SK-N-SH (cell line): ENCODE measurements at regions not wholly inside any gene's neighbourhood (a gene's known extent, or its start where the extent isn't known, plus 50 kb on each side); places are given as distances from the start of the nearest gene placed in this dataset.
"Not testable (repeated sequence)": the region's sequence is repeated elsewhere in the genome, so short reads cannot be mapped to it uniquely, and the experiment has no call there.

Source experiments
- CTCF ChIA-PET: fragments of 300-600, 350-600 bp; formaldehyde crosslinking; extraction: SDS; loops from one replicate; lab custom pipeline; 2021; lab: Yijun Ruan, JAX
- POLR2A ChIA-PET: fragments of 350-600 bp; sonication (Branson Sonifier 250); formaldehyde crosslinking; extraction: SDS; loops from one replicate; lab custom pipeline; 2020; ENCODE audit warnings: antibody characterized with exemption, inconsistent platforms; lab: Yijun Ruan, JAX
- DNase-seq: peaks from one replicate; pipeline ENCODE4 v3.0.0; 2012
- H2AFZ ChIP-seq: fragments of 200-600 bp; sonication (generic); 2 replicates; pipeline ENCODE4 v1.8.1; 2016; ENCODE audit warnings: antibody characterized with exemption, mild to moderate bottlenecking, low read depth
- H3F3A ChIP-seq: fragments of 200-600 bp; sonication (generic); replicated peaks from 2 replicates; pipeline ENCODE3; 2016; ENCODE audit warnings: antibody characterized with exemption, mild to moderate bottlenecking; ENCODE audit not compliant: insufficient read depth
- H3K27ac ChIP-seq, 2 experiments: fragments of 200-500 bp in 1 of 2; fragments of 200-600 bp in 1 of 2; sonication (Bioruptor generic) in 1 of 2; sonication (generic), shearing (Covaris generic) in 1 of 2; 2 replicates each; pipeline versions ENCODE4 v1.5.1 to v1.6.1; 2014 to 2016; ENCODE audit warnings: low read depth in 2 of 2, inconsistent platforms in 1 of 2, low read length in 1 of 2, mild to moderate bottlenecking in 1 of 2, mixed read lengths in 1 of 2
- H3K27me3 ChIP-seq: fragments of 200-600 bp; sonication (generic), shearing (Covaris generic); 2 replicates; pipeline ENCODE4 v1.6.1; 2016; ENCODE audit warnings: mixed run types; ENCODE audit not compliant: insufficient read depth
- H3K36me3 ChIP-seq, 2 experiments: fragments of 200-500 bp in 1 of 2; fragments of 200-600 bp in 1 of 2; sonication (Bioruptor generic) in 1 of 2; sonication (generic) in 1 of 2; replicated peaks in 1 of 2; 2 replicates each; pipeline versions ENCODE3 to v1.5.1; 2014 to 2016; ENCODE audit warnings: low read length in 1 of 2, mild to moderate bottlenecking in 1 of 2; ENCODE audit not compliant: insufficient read depth in 2 of 2, control insufficient read depth in 1 of 2
- H3K4me1 ChIP-seq, 2 experiments: fragments of 200-500 bp in 1 of 2; fragments of 200-600 bp in 1 of 2; sonication (Bioruptor generic) in 1 of 2; sonication (generic), shearing (Covaris generic) in 1 of 2; 2 replicates each; pipeline versions ENCODE4 v1.5.1 to v1.6.1; 2014 to 2016; ENCODE audit warnings: low read depth in 1 of 2, low read length in 1 of 2, mixed run types in 1 of 2; ENCODE audit not compliant: insufficient read depth in 2 of 2, control insufficient read depth in 1 of 2
- H3K4me2 ChIP-seq: fragments of 200-600 bp; sonication (generic), shearing (Covaris generic); 2 replicates; pipeline ENCODE4 v1.6.1; 2017; ENCODE audit warnings: mixed run types
- H3K4me3 ChIP-seq, 2 experiments: fragments of 200-500 bp in 1 of 2; fragments of 200-600 bp in 1 of 2; sonication (Bioruptor generic) in 1 of 2; sonication (generic), shearing (Covaris generic) in 1 of 2; 2 replicates each; pipeline versions ENCODE4 v1.5.1 to v1.8.1; 2014 to 2016; ENCODE audit warnings: low read depth in 2 of 2, inconsistent platforms in 1 of 2, low read length in 1 of 2, mild to moderate bottlenecking in 1 of 2, mixed read lengths in 1 of 2, moderate library complexity in 1 of 2
- H3K79me2 ChIP-seq: fragments of 200-600 bp; sonication (generic); 2 replicates; pipeline ENCODE4 v1.8.1; 2017; ENCODE audit warnings: mild to moderate bottlenecking; ENCODE audit not compliant: insufficient read depth
- H3K9ac ChIP-seq: fragments of 200-600 bp; sonication (generic); 2 replicates; pipeline ENCODE4 v1.6.1; 2017; ENCODE audit warnings: mixed run types
- H3K9me2 ChIP-seq: fragments of 200-600 bp; sonication (generic); 2 replicates; pipeline ENCODE4 v1.6.1; 2017; ENCODE audit warnings: mixed run types
- H3K9me3 ChIP-seq: fragments of 200-600 bp; sonication (generic); 2 replicates; pipeline ENCODE4 v1.6.1; 2017; ENCODE audit warnings: mixed run types, mild to moderate bottlenecking, moderate library complexity
- H4K20me1 ChIP-seq: fragments of 200-600 bp; sonication (generic); 2 replicates; pipeline ENCODE4 v1.6.1; 2017; ENCODE audit warnings: mild to moderate bottlenecking, mixed run types; ENCODE audit not compliant: insufficient read depth
- WGBS: methylation state at CpG from one replicate; pipeline ENCODE4 v1.1.6; 2017; ENCODE audit warnings: low lambda C conversion rate; 5-methylcytosine and 5-hydroxymethylcytosine counted together

GRCh38 chr7:128561116-128561722, 84.7 kb downstream of the METTL2B start:
- CTCF ChIA-PET, H3K4me3 ChIP-seq, H3K4me2 ChIP-seq, H3K27me3 ChIP-seq, H3K4me1 ChIP-seq, POLR2A ChIA-PET, DNase-seq, H3K9me2 ChIP-seq, H3K9ac ChIP-seq, H3K27ac ChIP-seq, H3K9me3 ChIP-seq, H3F3A ChIP-seq, H2AFZ ChIP-seq: not testable (repeated sequence)
- peaks cover 98% of the 10 kb centered on the region for H3K79me2 ChIP-seq
- peaks cover 0 to 26% of the 10 kb centered on the region in 2 experiments for H3K36me3 ChIP-seq
- WGBS = 81% methylated on average over 3 of the region's 4 CpGs
- peaks cover 89% of the 10 kb centered on the region for H4K20me1 ChIP-seq

GRCh38 chr7:128562795-128563194, 86.2 kb downstream of the METTL2B start:
- 100% methylated on average over 5 of the region's 5 CpGs for WGBS
- H3K27ac ChIP-seq, H3K4me2 ChIP-seq, H3K9me2 ChIP-seq, H3K4me1 ChIP-seq, H2AFZ ChIP-seq, H3K9ac ChIP-seq, H3K4me3 ChIP-seq, CTCF ChIA-PET, H3K27me3 ChIP-seq, DNase-seq, POLR2A ChIA-PET, H3K9me3 ChIP-seq: not testable (repeated sequence)
- Histone ChIP-seq H3F3A (peaks cover 12% of the 10 kb centered on the region), H3K79me2 (peaks cover 96% of the 10 kb centered on the region), H4K20me1 (peaks cover 90% of the 10 kb centered on the region), H3K36me3 (peaks cover 0 to 23% of the 10 kb centered on the region in 2 experiments)

- Histone ChIP-seq H3K79me2 (peaks cover 96% of the 10 kb centered on the region), H4K20me1 (peaks cover 89% of the 10 kb centered on the region), H3F3A (peaks cover 12% of the 10 kb centered on the region), H3K36me3 (peaks cover 0 to 15% of the 10 kb centered on the region in 2 experiments)
- H3K9me3 ChIP-seq, H3K4me1 ChIP-seq, H3K9me2 ChIP-seq, H3K4me2 ChIP-seq, POLR2A ChIA-PET, H3K27ac ChIP-seq, H2AFZ ChIP-seq, H3K4me3 ChIP-seq, H3K27me3 ChIP-seq, CTCF ChIA-PET, DNase-seq, H3K9ac ChIP-seq: not testable (repeated sequence)
- WGBS = 89% methylated on average over 2 of the region's 2 CpGs
Observed at GRCh38 chr7:128564123-128564700, 87.7 kb downstream of the METTL2B start.

- H2AFZ ChIP-seq, H3K9me2 ChIP-seq, DNase-seq, H3K4me1 ChIP-seq, H3K27me3 ChIP-seq, CTCF ChIA-PET, H3K9me3 ChIP-seq, H3K4me2 ChIP-seq, H3K9ac ChIP-seq, H3K27ac ChIP-seq, H3K4me3 ChIP-seq, POLR2A ChIA-PET: not testable (repeated sequence)
- H3F3A ChIP-seq = peaks cover 12% of the 10 kb centered on the region
- peaks cover 85% of the 10 kb centered on the region for H4K20me1 ChIP-seq
- peaks cover 0 to 21% of the 10 kb centered on the region in 2 experiments for H3K36me3 ChIP-seq
- WGBS = 93% methylated on average over 4 of the region's 4 CpGs
- peaks cover 96% of the 10 kb centered on the region for H3K79me2 ChIP-seq
Observed at GRCh38 chr7:128564932-128565864, 88.7 kb downstream of the METTL2B start.

- H3K9me2 ChIP-seq, H3K9me3 ChIP-seq, H3K4me2 ChIP-seq, H3K4me1 ChIP-seq, DNase-seq, POLR2A ChIA-PET, H3K27ac ChIP-seq, H2AFZ ChIP-seq, H3K4me3 ChIP-seq, H3K9ac ChIP-seq, H3F3A ChIP-seq, H3K27me3 ChIP-seq: not testable (repeated sequence)
- Histone ChIP-seq H4K20me1 (peaks cover 45% of the 10 kb centered on the region), H3K36me3 (peaks cover 10 to 35% of the 10 kb centered on the region in 2 experiments), H3K79me2 (peaks cover 65% of the 10 kb centered on the region)
- CTCF ChIA-PET = interaction anchor here (0.9 kb wide), 1 partner anchor 9 kb away, joined by 3 read pairs; no protein-coding TSS in a partner anchor
- WGBS = 93% methylated on average over 3 of the region's 3 CpGs
Observed at GRCh38 chr7:128575277-128575676, 96.8 kb upstream of the GARIN1A start.

- H3K4me2 ChIP-seq, H3K27me3 ChIP-seq, H2AFZ ChIP-seq, CTCF ChIA-PET, H3K9me3 ChIP-seq, POLR2A ChIA-PET, H3K27ac ChIP-seq, H3K4me1 ChIP-seq, H3K4me3 ChIP-seq, H3K9ac ChIP-seq, DNase-seq, H3K9me2 ChIP-seq: not testable (repeated sequence)
- peaks cover 18% of the 10 kb centered on the region for H3F3A ChIP-seq
- peaks cover 49% of the 10 kb centered on the region for H3K79me2 ChIP-seq
- WGBS = 94% methylated on average over 7 of the region's 27 CpGs
- H3K36me3 ChIP-seq = peaks cover 16 to 39% of the 10 kb centered on the region in 2 experiments
- peaks cover 39% of the 10 kb centered on the region for H4K20me1 ChIP-seq
Observed at GRCh38 chr7:128576953-128577352, 95.1 kb upstream of the GARIN1A start.
